ENCODE measurements at regions not wholly inside any gene's neighbourhood (a gene's known extent, or its start where the extent isn't known, plus 50 kb on each side); places are given as distances from the start of the nearest gene placed in this dataset.

DNA sequence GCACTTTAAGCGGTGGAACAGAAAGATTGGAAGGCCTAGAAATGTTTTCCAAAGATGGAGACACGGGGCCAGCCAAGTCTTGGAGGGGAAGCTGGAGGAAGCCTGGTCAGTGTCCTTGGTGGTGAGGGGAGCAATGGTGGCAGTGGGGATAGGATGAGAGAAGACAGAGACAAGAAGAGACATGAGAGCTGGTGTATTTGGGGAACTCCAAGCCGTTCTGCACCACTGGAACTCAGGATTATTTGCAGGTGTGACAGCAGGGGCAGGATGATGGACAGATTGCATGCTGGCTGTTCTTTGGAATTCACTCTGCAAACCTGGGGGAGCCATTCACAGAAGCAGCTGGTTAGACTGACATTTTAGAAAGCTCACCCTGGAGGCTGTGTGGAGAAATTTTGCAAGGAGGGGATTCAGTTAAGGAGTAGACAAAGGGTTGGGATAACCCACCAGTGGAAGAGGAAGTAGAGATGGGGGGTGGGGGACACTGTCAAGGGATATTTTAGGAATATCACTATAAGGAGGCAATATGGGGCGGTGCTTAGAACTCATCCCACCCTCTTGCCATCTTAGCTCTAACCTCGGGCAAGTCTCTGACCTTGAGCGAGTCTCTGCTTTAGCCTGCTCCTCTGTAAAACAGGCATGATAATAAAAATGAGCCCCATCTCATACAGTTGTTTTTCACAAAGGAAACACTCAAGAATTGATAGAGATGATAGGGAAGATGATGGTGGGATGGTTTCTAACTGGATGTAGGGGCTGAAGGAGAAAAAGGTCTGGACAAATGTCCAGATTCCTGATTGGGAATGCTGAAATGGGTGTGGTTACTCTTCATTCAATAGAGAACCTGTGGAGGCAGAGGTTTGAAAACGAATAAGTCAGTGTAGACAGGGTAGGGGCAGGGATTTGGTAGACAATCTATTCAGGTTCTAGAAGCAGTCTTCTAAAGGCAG, 175.8 kb downstream of the MYCN start:
- intact Hi-C loops (cut with micrococcal nuclease): no loop called here
- ATAC-seq (ENCODE audit: low read depth): no peak
- Histone ChIP-seq H3K79me2 (ENCODE audit: control insufficient read depth, insufficient read depth, low read length) (no peaks in the 10 kb centered on the region), H3K36me3 (replicated peaks in 1 of 2; ENCODE audit: control extremely low read depth in 1 of 2, control insufficient read depth in 1 of 2, extremely low read depth in 1 of 2, insufficient read depth in 2 of 2, low read length in 1 of 2) (no peaks in the 10 kb centered on the region), H3K9ac (ENCODE audit: low read length) (no peak overlapping the region), H3K4me3 (ENCODE audit: control extremely low read depth in 1 of 5, extremely low read depth in 1 of 5, insufficient read depth in 1 of 5, low read depth in 2 of 5, low read length in 4 of 5) (no peak overlapping the region), H3K4me2 (replicated peaks; ENCODE audit: low read depth, low read length, poor library complexity, severe bottlenecking) (no peak overlapping the region), H3K27me3 (replicated peaks in 1 of 4; ENCODE audit: control extremely low read depth in 1 of 4, control insufficient read depth in 3 of 4, insufficient read depth in 4 of 4, low read length in 3 of 4) (no peaks in the 10 kb centered on the region), H3K9me3 (ENCODE audit: control extremely low read depth in 1 of 3, control insufficient read depth in 2 of 3, insufficient read depth in 1 of 3, low read length in 2 of 3) (no peaks in the 10 kb centered on the region), H3K27ac (ENCODE audit: low read length in 2 of 2) (no peak overlapping the region), H4K20me1 (ENCODE audit: control insufficient read depth, insufficient read depth, low read length, poor library complexity, severe bottlenecking) (no peaks in the 10 kb centered on the region), H3K4me1 (ENCODE audit: control insufficient read depth in 2 of 2, insufficient read depth in 2 of 2, low read length in 2 of 2) (no peaks in the 10 kb centered on the region), H2AFZ (ENCODE audit: insufficient read depth, low read depth, low read length, poor library complexity, severe bottlenecking) (no peak overlapping the region)
- no peaks in the 10 kb centered on the region for H3K9me3 Mint-ChIP-seq (ENCODE audit: insufficient read depth)
- H3K4me1 Mint-ChIP-seq: no peaks in the 10 kb centered on the region
- no peaks in the 10 kb centered on the region for H3K27me3 Mint-ChIP-seq
- no peak for DNase-seq
- CTCF ChIA-PET: no interaction called here
- no peak overlapping the region for H3K27ac Mint-ChIP-seq
- POLR2A ChIA-PET: no interaction called here
- no peak overlapping the region for H3K4me3 Mint-ChIP-seq
- TF ChIP-seq, protein P1, sequence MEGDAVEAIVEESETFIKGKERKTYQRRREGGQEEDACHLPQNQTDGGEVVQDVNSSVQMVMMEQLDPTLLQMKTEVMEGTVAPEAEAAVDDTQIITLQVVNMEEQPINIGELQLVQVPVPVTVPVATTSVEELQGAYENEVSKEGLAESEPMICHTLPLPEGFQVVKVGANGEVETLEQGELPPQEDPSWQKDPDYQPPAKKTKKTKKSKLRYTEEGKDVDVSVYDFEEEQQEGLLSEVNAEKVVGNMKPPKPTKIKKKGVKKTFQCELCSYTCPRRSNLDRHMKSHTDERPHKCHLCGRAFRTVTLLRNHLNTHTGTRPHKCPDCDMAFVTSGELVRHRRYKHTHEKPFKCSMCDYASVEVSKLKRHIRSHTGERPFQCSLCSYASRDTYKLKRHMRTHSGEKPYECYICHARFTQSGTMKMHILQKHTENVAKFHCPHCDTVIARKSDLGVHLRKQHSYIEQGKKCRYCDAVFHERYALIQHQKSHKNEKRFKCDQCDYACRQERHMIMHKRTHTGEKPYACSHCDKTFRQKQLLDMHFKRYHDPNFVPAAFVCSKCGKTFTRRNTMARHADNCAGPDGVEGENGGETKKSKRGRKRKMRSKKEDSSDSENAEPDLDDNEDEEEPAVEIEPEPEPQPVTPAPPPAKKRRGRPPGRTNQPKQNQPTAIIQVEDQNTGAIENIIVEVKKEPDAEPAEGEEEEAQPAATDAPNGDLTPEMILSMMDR (IDR thresholded peaks at IDR 0.05): no peak
- no peak for TF ChIP-seq EZH2 (IDR thresholded peaks at IDR 0.05; ENCODE audit: borderline replicate concordance, insufficient read depth, low read depth, low read length, poor library complexity, severe bottlenecking)
- 79% methylated on average over 4 of the region's 7 CpGs for WGBS (ENCODE audit: insufficient coverage)

DNA sequence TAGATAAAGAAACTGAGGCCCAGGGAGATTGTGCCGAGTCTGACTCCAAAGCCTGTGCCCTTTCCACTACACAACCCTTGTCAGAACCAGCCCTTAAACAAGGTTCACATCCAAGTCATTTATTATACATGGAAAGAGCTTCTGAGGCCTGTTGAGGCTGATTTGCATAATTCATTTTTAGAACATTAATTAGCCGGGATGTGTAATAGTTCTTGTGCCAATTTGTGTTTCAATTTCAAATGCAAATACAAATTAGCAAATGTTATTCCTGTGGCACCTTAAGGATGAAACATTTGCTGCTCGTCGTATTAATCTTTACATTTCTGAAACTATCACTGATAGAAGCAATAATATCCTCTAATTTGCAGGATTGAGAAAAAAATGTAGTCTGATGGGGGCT, 174.9 kb downstream of the MYCN start:
- no peaks in the 10 kb centered on the region for H3K79me2 ChIP-seq (ENCODE audit: control insufficient read depth, insufficient read depth, low read length)
- Mint-ChIP-seq H3K4me1 (no peaks in the 10 kb centered on the region), H3K4me3 (no peak overlapping the region), H3K27ac (no peak overlapping the region), H3K27me3 (no peaks in the 10 kb centered on the region), H3K9me3 (ENCODE audit: insufficient read depth) (no peaks in the 10 kb centered on the region)
- H3K27ac ChIP-seq (ENCODE audit: low read length in 2 of 2): no peak overlapping the region
- intact Hi-C loops (cut with micrococcal nuclease): no loop called here
- H2AFZ ChIP-seq (ENCODE audit: insufficient read depth, low read depth, low read length, poor library complexity, severe bottlenecking): no peak overlapping the region
- no peak overlapping the region for H3K9ac ChIP-seq (ENCODE audit: low read length)
- H3K4me1 ChIP-seq (ENCODE audit: control insufficient read depth in 2 of 2, insufficient read depth in 2 of 2, low read length in 2 of 2): no peaks in the 10 kb centered on the region
- no peaks in the 10 kb centered on the region for H3K36me3 ChIP-seq (replicated peaks in 1 of 2; ENCODE audit: control extremely low read depth in 1 of 2, control insufficient read depth in 1 of 2, extremely low read depth in 1 of 2, insufficient read depth in 2 of 2, low read length in 1 of 2)
- no peaks in the 10 kb centered on the region for H3K9me3 ChIP-seq (ENCODE audit: control extremely low read depth in 1 of 3, control insufficient read depth in 2 of 3, insufficient read depth in 1 of 3, low read length in 2 of 3)
- ATAC-seq (ENCODE audit: low read depth): no peak
- no peak overlapping the region for H3K4me2 ChIP-seq (replicated peaks; ENCODE audit: low read depth, low read length, poor library complexity, severe bottlenecking)
- H4K20me1 ChIP-seq (ENCODE audit: control insufficient read depth, insufficient read depth, low read length, poor library complexity, severe bottlenecking): no peaks in the 10 kb centered on the region
- no peaks in the 10 kb centered on the region for H3K27me3 ChIP-seq (replicated peaks in 1 of 4; ENCODE audit: control extremely low read depth in 1 of 4, control insufficient read depth in 3 of 4, insufficient read depth in 4 of 4, low read length in 3 of 4)
- CTCF ChIA-PET: no interaction called here
- POLR2A ChIA-PET: no interaction called here
- no peak for DNase-seq
- no CpG with 5 or more reads among the region's 4 CpGs for WGBS (ENCODE audit: insufficient coverage)
- TF ChIP-seq EZH2 (IDR thresholded peaks at IDR 0.05; ENCODE audit: borderline replicate concordance, insufficient read depth, low read depth, low read length, poor library complexity, severe bottlenecking): no peak
- TF ChIP-seq, protein P1 (IDR thresholded peaks at IDR 0.05): no peak
- no peak overlapping the region for H3K4me3 ChIP-seq (ENCODE audit: control extremely low read depth in 1 of 5, extremely low read depth in 1 of 5, insufficient read depth in 1 of 5, low read depth in 2 of 5, low read length in 4 of 5)

Data from B cell (primary cell).